ENCODE measurements at regions not wholly inside any gene's neighbourhood (a gene's known extent, or its start where the extent isn't known, plus 50 kb on each side); places are given as distances from the start of the nearest gene placed in this dataset.

DNA sequence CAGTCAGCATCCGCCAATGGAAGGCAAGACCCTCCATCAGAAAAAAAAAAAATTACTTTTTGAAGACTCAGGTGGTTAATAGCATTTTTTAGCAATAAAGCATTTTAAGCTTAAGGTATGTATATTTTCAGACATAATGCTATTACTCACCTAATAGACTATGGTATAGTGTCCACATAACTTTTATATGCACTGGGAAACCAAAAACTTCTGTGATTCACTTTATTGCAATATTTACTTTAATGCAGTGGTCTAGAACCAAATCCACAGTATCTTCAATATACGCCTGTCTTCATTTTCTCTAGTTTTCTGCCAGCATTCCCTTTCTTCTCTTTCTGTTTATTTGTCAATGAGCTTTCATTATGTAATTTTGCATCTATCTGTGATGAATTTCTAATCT lies 418.1 kb downstream of the SLITRK6 start:
- no peak for DNase-seq (ENCODE audit: low read depth)

DNA sequence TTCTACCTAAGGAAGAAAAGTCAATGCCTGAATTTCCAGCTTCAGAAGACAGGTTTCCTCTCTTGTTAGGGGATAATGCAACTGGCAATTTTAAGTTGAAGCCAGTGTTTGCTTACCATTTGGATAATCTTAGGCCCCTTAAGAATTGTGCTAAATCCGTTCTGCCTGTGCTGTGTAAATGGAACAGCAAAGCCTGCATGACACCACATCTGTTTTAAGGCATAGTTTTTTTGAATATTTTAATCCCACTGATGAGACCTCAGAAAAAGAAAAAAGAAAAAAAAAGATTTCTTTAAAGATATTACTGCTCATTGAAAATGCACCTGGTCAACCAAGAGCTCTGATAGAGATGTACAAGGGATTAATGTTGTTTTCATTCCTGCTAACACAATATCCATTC lies 419.2 kb downstream of the SLITRK6 start:
- no peak for DNase-seq (ENCODE audit: low read depth)

DNA sequence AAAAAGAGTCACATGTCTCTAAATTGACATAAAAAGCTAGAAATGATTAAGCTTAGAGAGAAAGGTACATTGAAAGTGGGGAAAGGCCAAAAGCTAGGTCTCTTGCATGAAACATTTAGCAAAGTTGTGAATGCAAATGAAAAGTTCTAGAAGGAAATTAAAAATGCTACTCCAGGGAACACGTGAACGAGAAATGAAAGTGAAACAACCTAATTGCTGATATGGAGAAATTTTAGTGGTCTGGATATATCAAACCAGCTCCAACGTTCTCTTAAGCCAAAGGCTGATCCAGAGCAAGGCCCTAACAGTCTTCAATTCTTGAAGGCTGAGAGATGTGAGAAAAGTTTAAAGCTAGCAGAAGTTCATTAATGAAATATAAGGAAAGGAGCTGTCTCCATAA lies 419.8 kb downstream of the SLITRK6 start:
- no peak for DNase-seq (ENCODE audit: low read depth)

DNA sequence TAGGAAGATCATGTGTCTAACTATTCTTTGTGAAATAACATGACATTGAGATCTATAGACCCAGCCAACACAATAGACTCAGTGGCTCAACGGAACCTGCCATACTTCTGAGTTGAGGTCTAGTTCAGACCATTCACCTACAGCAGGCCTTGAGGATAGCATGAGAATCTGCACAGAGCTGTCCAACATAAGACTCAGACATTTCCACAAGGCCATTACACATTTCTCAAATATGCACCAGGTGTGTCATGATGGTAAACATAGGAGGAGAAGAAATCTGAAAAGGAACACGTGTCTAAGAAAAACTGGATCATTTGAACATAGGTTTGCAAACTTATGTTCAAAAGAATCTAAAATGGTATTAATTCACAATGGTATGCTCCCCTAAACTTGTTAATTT lies 421.4 kb downstream of the SLITRK6 start:
- DNase-seq (ENCODE audit: low read depth) = no peak

DNA sequence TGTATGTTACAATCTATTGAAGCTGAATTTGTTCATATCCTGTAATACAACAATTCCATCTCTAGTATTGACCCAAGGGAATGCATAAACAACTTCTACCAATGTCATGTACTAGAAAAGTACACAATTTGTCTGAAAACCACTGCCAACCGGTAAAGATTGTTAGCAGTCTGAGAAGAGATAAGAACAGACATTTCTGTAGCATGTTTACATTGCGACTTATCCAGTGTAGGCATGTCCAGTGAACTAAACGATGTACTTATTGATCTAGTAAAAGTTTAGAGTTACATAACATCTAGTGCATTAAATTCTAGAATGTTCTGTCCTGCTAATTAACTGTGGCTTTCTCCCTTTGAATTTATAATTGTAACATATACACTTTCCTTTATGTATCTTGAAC lies 425.9 kb downstream of the SLITRK6 start:
- no peak for DNase-seq (ENCODE audit: low read depth)

DNA sequence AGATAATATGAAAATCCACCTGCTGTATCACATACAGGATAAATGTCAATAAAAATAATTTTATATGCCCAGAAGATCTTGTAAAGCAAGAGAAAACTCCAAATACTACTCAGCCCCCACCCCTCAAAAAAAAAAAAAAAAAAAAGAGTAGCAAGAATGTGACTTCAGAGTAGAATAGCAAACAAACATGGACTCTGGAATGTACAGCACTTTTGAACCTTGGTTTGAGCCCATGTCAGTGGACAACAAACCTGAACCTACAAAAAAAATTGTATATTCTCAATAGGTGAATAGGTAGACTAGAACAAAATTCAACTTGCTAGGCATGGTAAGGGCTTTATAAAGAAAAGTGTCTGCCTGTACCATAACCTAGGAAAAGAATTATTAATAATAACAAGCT lies 428.0 kb downstream of the SLITRK6 start:
- no peak for DNase-seq (ENCODE audit: low read depth)

DNA sequence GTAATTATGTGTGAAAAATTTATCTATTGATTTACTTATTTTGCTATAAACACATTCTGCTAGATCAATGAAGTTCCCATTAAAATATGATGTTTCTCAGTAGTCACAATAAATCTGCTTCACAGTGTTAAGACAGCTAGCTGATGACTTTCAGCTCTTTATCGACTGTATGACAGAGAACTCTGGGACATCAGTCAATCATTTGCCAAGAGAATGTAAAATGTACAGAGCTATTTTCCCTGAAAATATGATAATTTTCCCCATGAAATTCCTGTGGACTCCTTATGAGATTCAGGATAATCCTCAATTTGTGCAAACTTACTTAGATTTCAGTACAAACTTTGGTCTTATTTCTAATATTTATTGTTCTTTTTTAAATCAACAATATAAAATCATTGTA lies 430.5 kb downstream of the SLITRK6 start:
- DNase-seq (ENCODE audit: low read depth) = no peak

DNA sequence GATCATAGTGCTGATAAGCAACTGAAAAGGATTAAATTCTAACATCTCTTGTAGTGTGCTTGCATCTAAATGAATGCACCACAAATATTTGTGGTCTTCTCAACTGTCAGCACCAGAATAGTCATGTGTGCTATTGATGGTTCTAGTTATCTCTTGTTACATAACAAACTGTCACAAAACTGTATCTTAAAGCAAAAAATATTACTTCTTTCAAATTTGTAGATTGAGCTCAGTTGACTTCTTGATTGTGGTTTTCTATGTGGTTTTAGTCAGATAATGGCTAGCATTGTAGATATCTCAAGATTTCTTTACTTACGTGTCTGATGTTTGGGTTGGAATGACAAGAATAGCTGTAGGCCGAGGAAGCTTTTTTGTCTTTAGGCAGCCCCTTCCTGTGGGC lies 431.3 kb downstream of the SLITRK6 start:
- DNase-seq (ENCODE audit: low read depth) = no peak

DNA sequence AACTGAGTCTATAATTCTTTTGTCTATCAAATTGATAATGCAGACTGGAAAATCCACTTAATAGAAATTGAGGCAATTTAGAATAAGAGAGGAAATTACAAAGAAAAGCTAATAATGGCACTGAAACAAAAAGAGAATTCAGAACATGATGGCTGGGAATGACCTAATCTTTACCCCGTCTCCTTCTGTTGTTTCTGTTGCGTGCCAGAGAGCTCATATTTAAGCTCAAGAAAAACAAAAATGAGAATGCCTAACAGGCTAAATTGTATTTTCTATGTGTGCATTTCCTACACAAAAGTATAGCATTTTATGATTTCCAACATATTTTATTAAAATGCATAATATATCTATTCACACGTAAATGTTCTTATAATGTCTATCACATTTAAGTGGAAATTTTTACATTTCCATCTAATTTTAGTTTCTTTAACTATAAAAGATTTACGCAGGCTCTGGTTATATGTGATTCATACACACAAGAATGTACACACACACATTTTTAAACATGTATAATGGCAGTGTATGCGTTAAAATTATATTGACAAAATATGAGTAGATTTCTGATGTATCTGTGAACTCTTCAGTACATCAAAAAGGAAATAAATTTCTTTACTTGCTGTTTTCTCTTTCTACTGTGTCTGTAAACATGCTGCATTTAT lies 432.3 kb downstream of the SLITRK6 start:
- no peak for DNase-seq (ENCODE audit: low read depth)

DNA sequence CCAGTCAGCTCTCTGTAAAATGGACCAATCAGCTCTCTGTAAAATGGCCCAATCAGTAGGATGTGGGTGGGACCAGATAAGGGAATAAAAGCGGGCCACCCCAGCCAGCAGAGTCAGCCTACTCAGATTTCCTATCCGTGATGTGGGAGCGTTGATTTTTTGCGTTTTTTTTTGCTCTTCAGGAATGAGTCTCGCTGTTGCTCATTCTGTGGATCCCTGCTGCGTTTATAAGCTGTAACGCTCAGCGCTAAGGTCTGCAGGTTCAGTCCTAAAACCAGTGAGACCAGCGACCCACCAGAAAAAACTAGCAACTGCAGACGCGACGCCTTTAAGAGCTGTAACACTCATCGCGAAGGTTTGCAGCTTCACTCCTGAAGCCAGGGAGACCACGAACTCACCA lies 435.7 kb downstream of the SLITRK6 start:
- DNase-seq (ENCODE audit: low read depth) = no peak

DNA sequence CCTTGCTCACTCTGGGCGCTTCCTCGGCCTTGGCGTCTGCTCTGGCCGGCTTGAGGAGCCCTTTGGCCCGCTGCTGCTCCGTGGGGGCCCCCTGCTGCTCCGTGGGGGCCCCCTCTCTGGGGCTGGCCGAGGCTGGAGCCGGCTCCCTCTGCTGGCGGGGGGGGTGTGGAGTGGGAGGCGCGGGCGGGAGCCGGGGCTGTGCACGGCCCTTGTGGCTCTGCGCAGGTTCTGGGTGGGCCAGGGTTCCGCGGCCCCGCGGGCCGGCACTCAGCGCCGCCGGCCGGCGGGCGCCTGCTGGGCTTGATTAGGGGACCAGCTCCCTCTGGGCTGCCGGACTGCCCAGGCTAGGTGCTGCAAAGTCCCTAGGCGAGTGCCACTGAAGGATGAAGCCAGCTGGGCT lies 436.2 kb downstream of the SLITRK6 start:
- no peak for DNase-seq (ENCODE audit: low read depth)

DNA sequence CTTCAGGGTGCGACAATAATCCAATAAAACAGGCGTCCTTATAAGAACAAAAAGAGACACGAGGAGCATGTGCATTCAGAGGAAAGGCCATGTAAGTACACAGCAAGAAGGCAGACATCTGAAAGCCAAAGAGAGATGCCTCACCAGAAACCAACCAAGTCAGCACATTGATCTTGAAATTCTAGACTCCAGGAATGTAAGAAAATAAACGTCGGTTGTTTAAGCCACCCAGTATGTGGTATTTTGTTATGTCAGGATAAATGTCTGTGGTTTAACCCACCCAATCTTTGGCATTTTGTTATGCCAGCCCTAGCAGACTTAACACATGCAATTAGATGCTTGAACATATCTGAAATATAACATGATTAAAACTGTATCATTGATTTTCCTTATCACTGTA lies 452.0 kb downstream of the SLITRK6 start:
- DNase-seq (ENCODE audit: low read depth) = no peak

DNA sequence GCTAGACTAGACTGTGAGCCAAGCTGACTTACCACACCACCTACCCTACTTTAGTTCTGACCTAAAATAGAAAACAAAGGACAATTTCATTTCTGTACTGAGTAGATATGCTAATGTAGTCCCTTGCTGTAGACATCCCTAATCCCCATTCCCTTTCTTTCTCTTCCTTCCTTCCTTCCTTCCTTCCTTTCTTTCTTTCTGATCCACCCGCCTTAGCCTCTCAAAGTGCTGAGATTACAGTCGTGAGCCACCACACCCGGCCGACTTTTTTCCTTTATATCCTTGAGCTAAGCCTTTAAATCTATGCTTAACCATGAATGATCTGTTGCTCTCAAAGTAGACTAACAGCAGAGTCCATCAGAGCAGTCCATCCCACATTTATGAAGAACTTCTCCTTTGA lies 465.0 kb downstream of the SLITRK6 start:
- no peak for DNase-seq (ENCODE audit: low read depth)

DNA sequence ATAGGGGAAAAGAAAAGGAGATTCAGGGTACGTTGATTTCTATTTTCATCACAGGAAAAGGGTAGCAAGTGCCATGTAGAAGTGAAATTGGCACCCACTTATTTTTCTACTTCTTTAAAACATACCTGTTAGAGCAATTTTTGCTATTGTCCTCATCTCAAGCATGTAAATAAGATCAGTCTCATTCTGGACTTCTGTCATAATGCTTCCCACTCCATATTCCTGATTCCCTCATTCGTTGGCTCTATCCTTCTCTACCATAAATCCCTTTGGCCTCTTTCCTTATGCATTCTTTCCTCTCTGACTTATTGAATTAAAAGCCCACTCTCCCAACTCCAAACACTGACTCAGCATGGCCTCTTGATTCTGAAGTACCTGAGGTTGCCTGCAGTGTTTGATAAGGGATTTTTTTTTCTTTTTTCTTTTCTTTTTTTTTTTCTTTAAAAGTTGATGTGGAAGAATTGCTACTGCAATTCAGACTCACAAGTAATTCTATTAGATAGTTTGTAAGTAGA lies 465.7 kb downstream of the SLITRK6 start:
- DNase-seq (ENCODE audit: low read depth) = no peak

DNA sequence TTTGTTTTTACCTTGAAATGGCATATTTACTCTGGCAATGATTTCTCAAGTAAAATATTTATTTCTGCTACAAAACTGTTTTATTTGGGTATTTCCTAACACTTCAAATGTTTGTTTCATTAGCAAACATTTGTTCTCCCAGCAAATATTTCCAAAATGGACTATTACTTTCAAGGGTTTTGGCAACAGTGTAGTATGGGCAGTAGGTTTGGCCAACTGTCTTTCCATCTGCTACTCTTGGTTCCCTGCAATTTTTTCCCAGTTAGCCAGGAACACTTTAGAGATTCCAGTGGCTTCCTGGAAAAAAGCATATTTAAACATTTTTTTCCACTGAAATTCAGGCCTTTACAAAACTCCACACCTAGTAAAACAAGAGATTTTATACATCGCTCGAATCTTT lies 466.6 kb downstream of the SLITRK6 start:
- DNase-seq (ENCODE audit: low read depth) = no peak

DNA sequence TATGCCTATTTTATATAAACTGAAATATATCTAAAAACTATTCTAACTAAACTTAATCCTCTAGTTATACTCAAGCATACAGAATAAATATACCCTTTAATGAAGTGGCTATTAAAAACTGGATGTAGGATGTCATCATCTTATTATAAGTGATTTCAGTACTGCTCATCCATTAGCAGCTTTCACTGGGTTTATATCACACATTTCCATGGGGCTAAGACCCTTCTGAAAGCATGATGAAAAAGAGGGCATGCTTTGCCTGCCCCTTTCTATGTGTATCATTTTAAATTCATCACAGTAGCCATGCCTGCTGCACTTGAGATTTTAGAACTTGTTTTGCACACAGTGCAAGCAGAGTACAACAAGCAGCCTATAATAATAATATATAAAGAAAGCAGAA lies 477.5 kb downstream of the SLITRK6 start:
- DNase-seq (ENCODE audit: low read depth) = no peak

DNA sequence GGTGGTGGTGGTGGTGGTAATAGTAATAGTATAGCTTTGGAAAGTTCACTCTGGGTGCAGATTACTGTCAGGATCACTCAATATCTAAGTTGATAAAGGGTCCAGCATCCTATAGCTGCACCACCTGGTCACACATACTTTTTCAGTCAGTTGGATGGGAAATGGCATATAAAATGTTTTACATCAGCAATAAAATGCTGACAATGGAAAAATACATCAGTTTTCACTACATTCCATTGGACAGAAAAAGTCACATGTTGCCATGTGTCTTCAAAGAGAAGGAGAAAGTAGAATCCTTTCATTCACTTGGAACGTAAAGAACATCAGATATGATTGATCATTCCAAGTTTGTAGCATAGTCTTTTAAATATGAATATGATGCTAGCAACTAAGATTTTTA lies 481.4 kb downstream of the SLITRK6 start:
- DNase-seq (ENCODE audit: low read depth) = no peak

DNA sequence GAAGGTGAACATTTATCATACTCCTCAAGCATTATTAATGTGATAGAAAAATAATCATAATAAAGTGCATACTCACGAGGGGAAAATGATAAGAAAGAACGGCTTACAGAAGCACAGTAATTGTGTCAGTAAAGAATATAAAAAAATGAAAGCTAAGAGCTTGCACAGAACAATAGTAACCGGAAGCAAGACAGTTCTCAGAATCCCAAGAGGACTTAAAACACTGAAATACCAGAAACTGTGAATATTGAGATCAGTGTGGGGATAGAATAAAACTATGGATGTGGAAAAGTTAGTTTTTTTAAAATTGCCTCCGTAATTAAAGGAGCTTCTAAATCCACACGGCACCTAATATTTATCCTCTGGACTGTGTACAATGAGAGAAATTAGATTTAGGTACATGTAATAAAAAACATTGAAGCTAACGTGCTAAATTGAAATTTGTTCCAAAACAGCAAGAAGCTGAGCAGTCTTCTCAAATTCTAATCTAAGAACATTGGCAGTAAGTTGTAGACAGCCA lies 482.7 kb downstream of the SLITRK6 start:
- DNase-seq (ENCODE audit: low read depth) = no peak

DNA sequence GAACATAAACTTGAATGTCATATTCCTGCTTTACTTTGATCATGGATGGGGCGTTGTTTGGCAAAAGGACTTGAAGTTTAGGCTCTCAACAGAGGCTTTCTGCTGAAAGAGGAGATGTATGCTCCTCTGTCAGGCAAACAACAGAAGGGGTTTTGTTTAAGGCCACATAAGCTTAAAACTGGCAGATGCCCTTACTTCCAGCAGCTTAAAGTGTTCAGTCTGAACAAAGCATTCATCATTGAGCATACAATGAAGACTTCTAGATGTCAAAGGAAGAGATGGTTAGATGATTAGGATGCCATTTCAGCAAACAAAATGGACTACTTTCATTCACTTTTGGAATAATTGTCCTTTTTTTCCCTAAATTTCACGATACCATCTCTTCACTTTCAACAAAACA lies 484.5 kb downstream of the SLITRK6 start:
- DNase-seq (ENCODE audit: low read depth) = no peak

DNA sequence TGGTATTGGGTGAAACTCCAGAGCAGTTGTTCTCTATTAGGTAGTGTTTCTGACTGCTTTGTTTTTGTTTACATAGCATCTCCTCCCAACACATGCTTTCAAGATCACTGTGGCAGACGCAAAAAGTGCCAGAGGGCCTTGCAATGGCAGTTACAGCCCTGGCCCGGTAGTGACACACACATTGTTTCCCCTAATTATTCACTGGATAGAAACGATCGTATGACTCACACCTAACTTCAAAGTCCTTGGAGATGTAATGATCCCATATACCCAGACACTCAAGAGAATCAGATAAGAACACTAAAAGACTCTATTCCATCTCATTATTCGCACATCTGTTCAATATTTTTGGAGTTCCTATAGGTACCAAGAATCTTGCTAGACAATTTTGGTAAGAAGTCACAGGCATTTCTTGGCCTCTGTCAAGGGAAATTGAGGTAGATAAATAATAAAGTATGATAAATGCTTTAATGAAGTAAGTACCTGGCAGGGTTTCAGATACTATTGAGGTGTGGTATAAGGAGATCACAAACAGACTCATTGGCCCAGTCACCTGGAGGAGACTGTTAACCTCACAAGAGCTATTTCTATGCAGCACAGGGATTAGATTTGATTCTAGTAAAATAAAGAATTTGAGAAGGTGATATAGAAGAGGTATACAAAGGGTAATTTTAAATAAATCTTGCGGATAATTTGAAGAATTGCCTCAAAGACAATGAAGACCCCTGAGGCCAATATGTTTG lies 485.3 kb downstream of the SLITRK6 start:
- DNase-seq (ENCODE audit: low read depth) = no peak

DNA sequence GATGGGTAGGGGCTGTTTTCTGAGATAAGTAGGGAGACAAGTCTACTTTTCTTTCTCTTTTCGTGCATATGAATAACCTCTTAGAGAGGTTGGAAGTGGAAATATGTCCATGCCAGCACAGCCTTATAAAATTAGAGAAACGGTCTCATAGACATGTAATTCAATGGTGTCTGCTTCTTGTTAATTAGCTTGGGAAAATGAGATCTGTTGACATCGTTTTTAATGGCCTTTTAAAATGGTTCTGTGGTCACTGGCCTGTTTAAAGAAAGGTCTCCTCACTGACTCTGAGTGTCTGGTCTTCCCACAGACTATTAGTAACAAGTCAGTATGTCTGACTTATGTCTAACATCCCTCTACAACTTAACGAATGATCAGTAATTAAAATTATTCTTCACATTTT lies 487.1 kb downstream of the SLITRK6 start:
- no peak for DNase-seq (ENCODE audit: low read depth)

DNA sequence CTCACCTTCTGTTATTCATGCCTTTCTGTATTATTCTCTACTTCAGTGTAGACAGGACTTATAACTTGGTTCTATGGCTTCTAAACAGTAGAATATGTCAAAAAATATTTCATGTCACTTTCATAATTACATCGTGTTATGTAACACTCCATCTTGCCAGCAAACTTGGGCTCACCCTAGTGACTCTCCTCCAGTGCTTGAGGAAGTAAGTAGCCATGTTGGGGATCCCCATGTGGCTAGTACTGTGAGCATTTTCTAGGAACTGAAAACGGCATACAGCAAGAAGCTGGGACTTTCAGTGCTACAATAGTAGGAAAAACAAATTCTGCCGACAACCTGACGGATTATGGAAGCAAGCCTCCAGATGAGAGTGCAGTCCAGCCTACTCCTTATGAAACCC lies 495.6 kb downstream of the SLITRK6 start:
- no peak for DNase-seq (ENCODE audit: low read depth)

DNA sequence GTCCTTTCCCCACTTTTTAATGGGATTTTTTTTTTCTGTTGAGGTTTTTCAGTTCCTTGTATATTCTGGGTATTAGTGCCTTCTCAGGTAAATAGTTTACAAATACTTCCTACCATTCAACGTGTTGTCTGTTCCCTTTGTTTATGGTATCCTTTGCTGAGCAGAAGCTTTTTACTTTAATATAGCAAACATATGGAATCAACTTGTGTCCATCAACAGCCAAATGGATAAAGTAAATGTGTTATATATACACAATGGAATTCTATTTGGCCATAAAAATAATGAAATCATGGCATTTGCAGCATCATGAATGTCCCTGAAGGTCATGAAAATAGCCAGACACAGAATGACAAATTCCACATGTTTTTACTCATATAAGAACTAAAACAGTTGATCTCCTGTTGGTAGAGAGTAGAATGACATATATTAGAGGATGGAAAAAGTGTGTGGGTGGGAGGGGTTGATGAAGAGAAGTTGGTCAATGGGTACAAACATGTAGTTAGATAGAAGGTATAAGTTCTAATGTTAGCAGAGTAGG lies 500.8 kb downstream of the SLITRK6 start:
- DNase-seq (ENCODE audit: low read depth) = no peak

Data from stimulated activated CD8-positive, alpha-beta memory T cell treated with anti-CD3 and anti-CD28 coated beads, Interleukin-4, amount 100 ng/mL, for 24 hours (primary cell).